ENCODE measurements at regions not wholly inside any gene's neighbourhood (a gene's known extent, or its start where the extent isn't known, plus 50 kb on each side); places are given as distances from the start of the nearest gene placed in this dataset.
A peak's percentile ranks its signal among the peaks of the same experiment; 100 is the strongest.
"Not testable (repeated sequence)": the region's sequence is repeated elsewhere in the genome, so short reads cannot be mapped to it uniquely, and the experiment has no call there.

- Histone ChIP-seq H3K36me3 (ENCODE audit: control insufficient read depth, insufficient read depth, low read length) (no peaks in the 10 kb centered on the region), H3K4me3 (ENCODE audit: low read depth, low read length) (no peak overlapping the region), H3K27me3 (ENCODE audit: control insufficient read depth, insufficient read depth, low read length) (no peaks in the 10 kb centered on the region)
- no peak for TF ChIP-seq CTCF (IDR thresholded peaks at IDR 0.05; ENCODE audit: insufficient read depth, low read length, poor library complexity, severe bottlenecking)
- no peak for DNase-seq (ENCODE audit: low read depth)
These were observed 205.4 kb upstream of the NFIA start for GRCh38 chr1:60876952-60877351.

GRCh38 chr1:60875138-60875537 lies 207.2 kb upstream of the NFIA start:
- H3K36me3 ChIP-seq (ENCODE audit: control insufficient read depth, insufficient read depth, low read length), result no peaks in the 10 kb centered on the region
- H3K4me3 ChIP-seq (ENCODE audit: low read depth, low read length), result no peak overlapping the region
- no peak for DNase-seq (ENCODE audit: low read depth)
- no peak for TF ChIP-seq CTCF (IDR thresholded peaks at IDR 0.05; ENCODE audit: insufficient read depth, low read length, poor library complexity, severe bottlenecking)
- H3K27me3 ChIP-seq (ENCODE audit: control insufficient read depth, insufficient read depth, low read length), result no peaks in the 10 kb centered on the region

- H3K27me3 ChIP-seq (ENCODE audit: control insufficient read depth, insufficient read depth, low read length), result no peaks in the 10 kb centered on the region
- TF ChIP-seq CTCF (IDR thresholded peaks at IDR 0.05; ENCODE audit: insufficient read depth, low read length, poor library complexity, severe bottlenecking), result no peak
- DNase-seq (ENCODE audit: low read depth), result peak; percentile 58
These were observed 207.6 kb upstream of the NFIA start for GRCh38 chr1:60874718-60875117.

GRCh38 chr1:60873396-60873795 lies 209.0 kb upstream of the NFIA start:
- H3K4me3 ChIP-seq (ENCODE audit: low read depth, low read length); DNase-seq (ENCODE audit: low read depth); H3K27me3 ChIP-seq (ENCODE audit: control insufficient read depth, insufficient read depth, low read length): not testable (repeated sequence)

More at GRCh38 chr1:60874718-60875117, 207.6 kb upstream of the NFIA start:
- Histone ChIP-seq H3K4me3 (ENCODE audit: low read depth, low read length) (no peak overlapping the region), H3K36me3 (ENCODE audit: control insufficient read depth, insufficient read depth, low read length) (no peaks in the 10 kb centered on the region)

GRCh38 chr1:60872426-60873054 lies 209.8 kb upstream of the NFIA start:
- TF ChIP-seq CTCF (IDR thresholded peaks at IDR 0.05; ENCODE audit: insufficient read depth, low read length, poor library complexity, severe bottlenecking), result no peak
- H3K4me3 ChIP-seq (ENCODE audit: low read depth, low read length), result no peak overlapping the region
- DNase-seq (ENCODE audit: low read depth), result no peak
- no peaks in the 10 kb centered on the region for H3K36me3 ChIP-seq (ENCODE audit: control insufficient read depth, insufficient read depth, low read length)
- no peaks in the 10 kb centered on the region for H3K27me3 ChIP-seq (ENCODE audit: control insufficient read depth, insufficient read depth, low read length)

More at GRCh38 chr1:60873396-60873795, 209.0 kb upstream of the NFIA start:
- H3K36me3 ChIP-seq (ENCODE audit: control insufficient read depth, insufficient read depth, low read length), result not testable (repeated sequence)

GRCh38 chr1:60870269-60870865 lies 212.0 kb upstream of the NFIA start:
- H3K4me3 ChIP-seq (ENCODE audit: low read depth, low read length), result no peak overlapping the region
- no peak for DNase-seq (ENCODE audit: low read depth)
- no peaks in the 10 kb centered on the region for H3K27me3 ChIP-seq (ENCODE audit: control insufficient read depth, insufficient read depth, low read length)
- TF ChIP-seq CTCF (IDR thresholded peaks at IDR 0.05; ENCODE audit: insufficient read depth, low read length, poor library complexity, severe bottlenecking), result no peak
- H3K36me3 ChIP-seq (ENCODE audit: control insufficient read depth, insufficient read depth, low read length), result no peaks in the 10 kb centered on the region

Data from kidney epithelial cell (primary cell).